GM19239 (cell line): ENCODE measurements at regions not wholly inside any gene's neighbourhood (a gene's known extent, or its start where the extent isn't known, plus 50 kb on each side); places are given as distances from the start of the nearest gene placed in this dataset.

Source experiments
- DNase-seq: peaks from one replicate; pipeline ENCODE4 v3.0.0; 2011; ENCODE audit warnings: low spot score; ENCODE audit not compliant: insufficient read length
- FAIRE-seq: peaks from 2 replicates; lab custom pipeline; 2011; peaks lifted over from hg19 to GRCh38; lab: Jason Lieb, UNC

DNA sequence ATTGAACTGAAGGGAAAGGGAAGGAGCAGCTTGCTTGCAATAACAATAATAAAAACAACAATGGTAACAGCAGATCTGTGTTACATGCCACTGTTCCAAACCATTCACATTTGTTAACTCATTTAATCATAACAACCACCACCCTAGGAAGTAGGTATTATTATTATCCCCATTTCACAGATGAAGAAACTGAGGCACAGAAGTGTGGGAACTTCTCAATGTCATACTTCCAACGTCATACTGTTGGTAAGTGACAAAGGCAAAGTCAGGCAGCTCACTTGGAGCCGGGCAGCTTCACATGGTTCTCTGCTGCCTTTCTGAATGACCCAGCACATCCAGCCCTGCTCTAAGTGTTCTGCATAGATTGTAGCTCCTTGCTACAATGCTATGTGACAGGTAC lies 72.6 kb downstream of the FOXD1 start:
- FAIRE-seq: no peak

DNA sequence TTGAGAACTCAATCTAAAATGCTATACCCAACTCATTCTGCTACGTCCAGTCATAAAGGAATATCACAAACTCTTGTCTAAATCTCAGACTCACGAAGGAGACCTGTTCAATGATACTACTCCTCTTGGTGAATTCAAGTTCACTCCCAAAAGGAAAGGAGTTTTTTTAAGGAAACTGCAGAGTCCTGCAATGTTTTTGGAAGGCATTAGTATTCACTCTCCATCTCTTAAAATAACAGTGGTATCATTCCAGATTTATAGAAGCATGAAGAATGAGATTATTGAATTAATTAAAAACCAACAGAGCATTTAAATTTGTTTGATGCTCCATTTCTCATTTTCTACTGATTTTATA lies 73.4 kb downstream of the FOXD1 start:
- no peak for DNase-seq
- no peak for FAIRE-seq

More for the DNA sequence above, 72.6 kb downstream of the FOXD1 start:
- no peak for DNase-seq

DNA sequence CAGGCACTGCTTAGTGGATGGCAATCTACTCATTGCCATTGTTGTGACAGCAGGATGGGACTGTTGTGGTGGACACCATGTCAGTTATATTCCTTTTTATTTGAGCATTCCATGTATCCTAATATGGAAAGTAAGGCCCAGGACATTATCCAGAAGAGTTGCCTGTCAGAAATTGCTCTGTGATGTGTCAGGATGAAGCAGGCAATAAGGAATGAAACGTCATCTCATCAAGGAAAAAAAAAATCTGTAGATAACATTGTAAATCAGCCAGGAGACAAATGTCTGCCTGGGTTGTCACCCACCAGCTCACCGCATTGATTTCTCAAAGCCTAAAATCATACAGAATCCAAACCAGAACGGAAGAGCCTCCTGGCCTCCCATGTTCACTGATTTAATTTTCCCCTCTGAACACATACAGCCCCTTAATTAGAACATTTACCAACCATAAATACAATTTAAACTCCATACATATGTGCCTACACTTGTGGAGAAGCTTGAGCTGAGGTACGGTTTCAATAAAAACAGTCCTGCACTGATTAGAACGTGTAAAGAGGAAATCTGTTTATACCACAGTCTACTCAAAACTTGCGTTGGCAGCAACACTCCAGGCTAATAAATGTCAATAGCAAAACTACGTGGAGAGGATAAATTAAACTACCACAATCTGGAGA lies 73.9 kb downstream of the FOXD1 start:
- FAIRE-seq (no peak), DNase-seq (no peak)

DNA sequence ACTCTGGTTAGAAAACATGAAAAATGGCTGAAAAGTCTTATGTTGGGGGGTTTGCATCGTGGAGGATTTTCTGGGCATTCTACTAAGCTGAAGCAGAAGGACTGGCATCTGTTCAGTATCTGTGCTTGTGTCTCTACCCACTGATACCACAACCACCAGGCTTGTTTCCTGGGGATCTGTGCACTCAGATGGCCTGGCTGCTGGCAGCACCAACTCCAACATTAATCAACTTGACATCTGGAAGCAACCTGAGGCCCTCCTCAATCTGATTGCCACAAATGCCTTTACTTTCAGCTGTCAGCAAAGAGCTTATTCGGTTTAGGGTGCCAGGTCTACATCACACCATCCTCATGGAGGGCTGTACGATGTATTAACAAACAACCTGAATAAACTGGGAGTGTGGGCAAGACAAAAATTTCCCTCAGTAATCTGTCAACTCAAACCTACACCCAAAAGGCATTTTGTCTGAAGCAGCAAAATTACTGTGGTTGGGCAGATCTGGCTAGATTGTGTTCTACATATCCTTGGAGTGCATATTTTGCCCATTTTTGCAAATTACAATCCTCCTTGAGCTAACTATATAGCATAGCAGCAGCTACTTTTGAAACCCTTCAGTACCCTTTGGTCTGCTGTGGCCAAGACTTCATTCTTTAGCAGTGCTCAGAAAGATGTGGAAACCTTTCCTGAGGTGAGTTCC lies 74.6 kb downstream of the FOXD1 start:
- DNase-seq (no peak), FAIRE-seq (no peak)

DNA sequence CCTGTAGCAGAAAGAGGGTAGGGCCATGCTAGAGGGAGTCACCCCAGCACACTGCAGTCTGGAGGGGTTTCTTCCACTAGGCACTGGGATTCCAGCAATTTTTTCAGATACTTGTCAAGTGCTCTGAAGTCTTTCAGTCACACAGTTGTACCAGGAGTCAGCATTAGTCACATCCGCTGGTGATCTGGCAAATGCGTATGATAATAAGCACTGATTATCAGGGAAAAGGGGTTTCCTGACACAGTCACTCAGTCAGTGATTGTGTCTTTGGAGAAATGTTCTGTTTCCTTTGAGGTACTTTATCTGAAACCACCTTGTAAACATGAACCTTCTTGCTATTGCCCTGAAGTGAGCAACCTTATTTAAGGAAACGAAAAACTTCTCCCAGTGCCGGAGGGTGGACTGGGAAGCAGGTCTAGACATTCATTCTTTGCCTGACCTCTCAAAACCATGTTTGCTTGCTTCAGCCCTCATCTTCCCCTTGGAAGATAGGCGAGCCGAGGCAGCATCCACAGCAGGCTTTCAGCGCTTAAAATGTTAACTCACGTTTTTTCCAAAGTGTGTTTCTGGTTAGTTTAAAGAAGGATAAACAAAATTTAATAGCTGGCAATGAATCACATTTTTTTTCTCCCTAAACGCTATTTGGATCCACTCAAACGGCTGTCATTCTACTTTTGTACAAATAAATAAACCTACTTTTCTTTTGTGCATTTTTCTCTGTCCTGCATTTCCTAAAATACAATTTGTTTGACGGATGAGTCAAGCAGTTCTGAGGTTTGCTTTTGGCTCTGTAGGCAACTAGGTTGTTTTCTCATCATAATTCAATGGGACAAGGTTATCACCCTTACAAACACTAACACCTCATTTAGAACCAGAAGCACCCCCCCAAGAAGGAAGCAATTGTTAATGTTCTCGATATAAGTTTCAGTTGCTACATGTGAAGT lies 77.7 kb downstream of the FOXD1 start:
- FAIRE-seq (no peak), DNase-seq (no peak)

DNA sequence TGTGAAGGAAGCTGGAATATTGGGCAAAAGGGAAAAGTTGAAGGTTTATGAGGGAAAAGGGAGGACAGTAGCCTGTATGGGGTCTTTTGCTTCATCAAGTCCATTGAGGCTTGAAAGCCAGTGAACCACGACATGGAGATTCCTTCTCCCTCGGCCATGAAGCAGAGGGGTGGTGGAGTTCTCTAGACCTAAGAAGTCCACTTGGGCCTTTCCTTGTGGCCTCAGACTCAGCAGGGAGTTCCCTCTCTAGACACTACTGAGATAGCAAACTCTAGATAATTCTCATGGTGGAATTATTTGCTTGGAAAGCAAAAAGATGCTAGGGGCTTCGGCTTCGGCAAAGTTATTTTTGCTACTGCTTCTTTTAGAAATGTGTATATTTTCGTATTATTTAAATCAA lies 78.5 kb downstream of the FOXD1 start:
- DNase-seq (no peak), FAIRE-seq (no peak)

DNA sequence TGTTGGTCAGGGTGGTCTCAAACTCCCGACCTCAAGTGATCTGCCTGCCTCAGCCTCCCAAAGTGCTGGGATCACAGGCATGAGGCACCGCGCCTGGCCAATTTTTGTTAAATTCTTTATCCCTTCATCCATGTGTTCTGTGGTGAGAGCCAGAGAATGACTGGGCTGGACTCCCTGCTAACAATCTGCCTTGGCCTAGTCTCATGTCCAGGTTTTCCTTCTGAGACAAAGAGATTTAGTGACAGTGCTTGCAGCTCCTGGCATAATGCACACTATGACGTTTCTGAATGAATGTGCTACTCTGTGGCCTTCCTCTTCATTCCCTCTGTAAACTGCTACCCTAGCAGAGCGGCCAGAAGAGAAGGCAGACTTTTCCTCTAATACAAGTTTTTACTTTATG lies 79.3 kb downstream of the FOXD1 start:
- DNase-seq: no peak
- no peak for FAIRE-seq

DNA sequence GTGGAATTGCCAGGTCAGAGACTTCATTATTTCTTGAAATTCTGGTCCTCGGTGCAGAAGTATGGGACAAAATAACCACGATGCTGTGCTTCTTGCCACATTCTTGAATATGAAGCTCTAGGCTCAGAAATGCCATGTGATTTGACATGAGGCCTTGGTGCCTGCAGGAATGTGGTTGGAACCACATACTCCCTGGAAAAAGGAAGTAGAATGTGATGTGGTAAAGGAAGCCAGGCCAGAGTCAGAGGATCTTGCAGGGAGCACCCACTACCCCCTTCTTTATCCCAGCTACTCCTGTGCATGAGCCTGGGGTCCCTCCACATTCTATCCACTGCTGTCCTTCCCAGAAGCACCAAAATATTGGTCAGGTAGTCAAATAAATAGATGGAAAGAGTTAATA lies 80.9 kb downstream of the FOXD1 start:
- FAIRE-seq (no peak), DNase-seq (no peak)

DNA sequence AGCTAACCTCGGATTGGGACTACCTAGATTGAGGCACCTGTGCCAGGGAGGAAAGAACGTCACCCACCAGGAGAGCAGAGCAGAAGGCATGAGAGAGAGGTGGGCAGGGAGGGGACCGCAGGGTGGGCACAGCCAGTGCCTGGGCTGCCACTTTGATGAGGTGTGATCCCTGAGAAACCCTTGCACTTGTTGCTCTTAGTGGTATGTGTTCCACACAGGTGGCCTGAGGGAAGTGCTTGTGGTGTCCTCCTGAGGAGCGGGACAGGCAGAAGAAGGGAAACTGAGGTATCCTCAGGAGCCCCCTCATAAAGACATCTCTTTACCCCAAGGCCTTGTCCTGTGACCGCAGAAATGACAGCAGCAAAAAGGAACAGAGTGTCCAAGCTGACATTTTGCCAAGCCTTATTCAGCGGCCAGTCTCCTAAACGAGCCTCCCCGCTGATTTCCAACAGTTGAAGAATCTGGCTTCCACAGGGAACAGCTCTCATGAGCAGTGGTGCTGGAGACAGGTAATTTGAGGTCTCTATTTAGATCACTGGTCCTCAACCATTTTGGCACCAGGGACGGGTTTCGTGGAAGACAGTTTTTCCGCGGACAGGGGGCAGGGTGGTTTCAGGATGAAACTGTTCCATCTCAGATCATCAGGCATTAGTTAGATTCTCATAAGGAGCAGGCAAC lies 82.4 kb downstream of the FOXD1 start:
- DNase-seq (no peak), FAIRE-seq (no peak)

DNA sequence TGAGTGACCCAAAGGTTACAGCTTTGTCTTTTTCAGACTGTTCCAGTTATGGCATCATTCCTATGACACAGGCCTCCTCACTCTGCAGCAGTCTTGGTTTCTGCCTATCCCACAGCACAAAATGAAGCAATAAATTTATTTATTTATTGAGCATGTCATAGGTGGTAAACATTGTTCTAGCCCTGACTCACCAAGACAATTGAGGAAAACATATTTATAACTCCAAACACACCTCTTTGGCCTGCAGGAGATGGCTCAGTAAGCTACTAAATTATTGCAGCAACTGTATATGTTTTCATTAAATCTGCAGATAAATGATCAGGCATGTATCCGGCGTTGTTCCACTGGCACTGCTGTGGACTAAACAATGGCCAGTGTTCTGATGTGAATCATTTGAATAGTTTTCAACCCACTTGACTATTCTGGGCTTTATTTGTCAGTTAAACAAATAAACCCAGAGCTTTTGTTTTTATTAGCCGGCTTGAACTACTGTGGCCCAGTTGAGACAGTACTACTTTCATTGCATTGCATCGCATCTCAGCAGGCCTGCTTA lies 83.2 kb downstream of the FOXD1 start:
- no peak for FAIRE-seq
- DNase-seq: no peak

DNA sequence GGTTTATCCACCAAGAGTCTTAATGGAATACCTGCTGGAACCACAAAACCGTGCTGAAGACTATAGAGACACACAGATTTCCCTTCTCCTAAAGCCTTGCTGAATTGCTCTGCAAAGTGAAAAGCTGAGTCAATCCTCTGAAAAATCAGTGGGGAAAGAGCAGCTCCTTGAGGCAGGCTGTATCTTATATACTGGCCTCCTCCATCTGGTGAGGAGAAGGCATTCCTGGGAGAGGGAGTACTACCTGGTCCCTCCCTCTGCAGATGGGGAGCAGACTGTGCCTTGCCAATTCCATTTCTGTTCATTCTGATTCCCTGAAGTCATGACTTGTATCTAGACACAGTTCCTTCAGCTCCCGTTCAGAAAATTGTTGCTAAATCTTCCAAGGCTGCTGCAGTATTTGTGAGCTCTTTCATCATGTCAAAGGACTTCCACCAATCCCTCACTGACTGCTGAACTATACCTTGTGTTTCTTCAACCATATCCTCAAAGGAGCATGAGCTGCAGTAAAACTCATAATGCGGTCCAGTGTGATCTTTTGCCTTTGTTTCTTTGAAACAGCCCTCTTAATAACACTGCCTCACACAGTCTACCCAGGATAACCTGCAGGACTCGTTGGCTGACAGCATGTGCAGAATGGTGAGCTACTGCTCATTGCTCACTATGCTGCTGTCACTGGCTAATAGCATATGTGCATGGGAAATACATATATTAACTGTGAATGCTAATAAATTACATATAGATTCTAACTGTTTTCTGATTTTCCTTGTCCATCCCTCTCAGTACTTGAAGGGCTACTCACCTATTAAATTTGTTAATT lies 84.5 kb downstream of the FOXD1 start:
- DNase-seq (no peak), FAIRE-seq (no peak)

DNA sequence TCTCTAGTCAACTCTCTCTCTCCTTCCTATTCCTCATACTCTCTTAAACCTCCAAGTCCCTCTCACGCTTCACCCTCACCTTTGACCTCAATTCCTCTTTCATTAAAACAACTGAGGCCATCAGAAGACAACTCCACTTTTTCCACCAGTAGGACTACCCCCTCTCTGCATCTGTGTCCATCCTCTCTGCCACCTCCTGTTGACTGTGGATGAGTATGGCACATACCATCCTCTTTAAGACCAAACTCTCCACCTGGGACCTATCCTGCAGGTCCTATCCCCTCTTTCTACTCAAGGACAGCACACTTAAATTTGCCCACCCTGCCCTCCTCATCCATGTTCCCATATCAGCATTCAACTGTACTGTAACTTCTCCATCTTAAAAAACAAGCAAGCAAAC lies 89.2 kb downstream of the FOXD1 start:
- FAIRE-seq (no peak), DNase-seq (no peak)

DNA sequence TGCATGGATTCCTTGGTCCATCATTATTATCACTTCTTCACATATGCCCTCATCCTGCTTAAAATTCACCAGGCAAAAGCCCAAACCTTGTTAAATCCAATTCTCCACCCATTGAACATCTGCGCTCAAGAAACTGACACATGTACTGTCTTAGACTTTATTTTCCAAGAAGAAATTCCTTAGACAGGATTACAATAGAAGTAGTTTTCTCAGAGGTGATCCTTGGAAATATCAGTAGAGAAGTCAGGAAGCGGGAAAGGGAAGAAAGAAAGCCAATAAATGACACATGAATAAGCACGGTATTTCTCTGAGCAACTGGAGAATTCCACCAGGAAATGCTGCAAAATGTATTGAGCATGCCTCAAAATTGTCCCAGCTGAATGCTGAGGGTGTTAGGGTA lies 90.2 kb downstream of the FOXD1 start:
- DNase-seq (no peak), FAIRE-seq (no peak)

DNA sequence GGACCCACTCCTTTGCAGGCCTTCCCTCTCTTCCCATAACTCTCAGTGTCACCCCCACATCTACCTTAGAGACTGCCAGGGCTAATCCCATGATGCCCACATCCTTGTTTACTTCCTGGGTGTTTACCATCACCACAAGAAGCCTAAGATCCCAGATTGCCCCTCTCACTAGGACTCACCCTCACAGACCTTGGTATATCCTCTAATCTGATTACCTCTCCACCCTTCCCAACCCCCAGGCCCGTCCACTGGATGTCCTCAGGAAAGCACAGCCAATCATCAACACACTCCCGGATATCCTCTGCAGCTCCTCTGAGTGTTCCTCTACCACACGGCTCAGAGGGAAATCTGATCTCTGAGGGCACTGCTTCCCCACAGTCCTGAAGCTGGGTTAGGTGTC lies 91.0 kb downstream of the FOXD1 start:
- DNase-seq (no peak), FAIRE-seq (no peak)

DNA sequence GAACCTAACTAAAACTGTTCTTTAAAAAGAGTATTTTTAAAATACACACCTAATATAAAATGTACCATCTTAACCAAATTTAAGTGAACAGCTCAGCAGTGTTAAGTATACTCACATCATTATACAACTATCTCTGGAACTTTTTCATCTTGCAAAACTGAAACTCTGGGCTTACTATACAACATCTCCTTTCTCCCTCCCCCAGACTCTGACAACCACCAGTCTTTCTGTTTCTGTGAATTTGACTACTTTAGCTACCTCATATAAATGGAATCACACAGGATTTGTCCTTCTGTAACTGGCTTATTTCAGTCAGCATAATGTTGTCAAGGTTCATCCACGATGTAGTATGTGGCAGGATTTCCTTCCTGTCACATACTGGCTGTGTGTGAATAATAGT lies 93.5 kb downstream of the FOXD1 start:
- DNase-seq (no peak), FAIRE-seq (no peak)

DNA sequence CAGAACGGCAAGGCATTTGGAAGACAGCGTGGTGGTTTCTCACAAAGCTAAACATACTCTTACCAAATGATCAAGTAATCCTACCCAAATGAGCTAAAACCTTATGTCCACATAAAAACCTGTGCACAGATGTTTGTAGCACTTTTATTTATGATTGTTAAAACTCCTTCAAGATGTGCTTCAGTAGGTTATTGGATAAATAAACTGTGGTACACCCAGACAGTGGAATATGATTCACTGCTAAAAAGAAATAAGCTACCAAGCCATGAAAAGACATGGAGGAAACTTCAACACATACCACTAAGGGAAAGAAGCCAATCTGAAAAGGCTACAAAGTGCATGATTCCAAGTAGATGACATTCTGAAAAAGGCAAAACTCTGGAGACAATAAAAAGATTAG lies 94.2 kb downstream of the FOXD1 start:
- FAIRE-seq: no peak
- DNase-seq: no peak

DNA sequence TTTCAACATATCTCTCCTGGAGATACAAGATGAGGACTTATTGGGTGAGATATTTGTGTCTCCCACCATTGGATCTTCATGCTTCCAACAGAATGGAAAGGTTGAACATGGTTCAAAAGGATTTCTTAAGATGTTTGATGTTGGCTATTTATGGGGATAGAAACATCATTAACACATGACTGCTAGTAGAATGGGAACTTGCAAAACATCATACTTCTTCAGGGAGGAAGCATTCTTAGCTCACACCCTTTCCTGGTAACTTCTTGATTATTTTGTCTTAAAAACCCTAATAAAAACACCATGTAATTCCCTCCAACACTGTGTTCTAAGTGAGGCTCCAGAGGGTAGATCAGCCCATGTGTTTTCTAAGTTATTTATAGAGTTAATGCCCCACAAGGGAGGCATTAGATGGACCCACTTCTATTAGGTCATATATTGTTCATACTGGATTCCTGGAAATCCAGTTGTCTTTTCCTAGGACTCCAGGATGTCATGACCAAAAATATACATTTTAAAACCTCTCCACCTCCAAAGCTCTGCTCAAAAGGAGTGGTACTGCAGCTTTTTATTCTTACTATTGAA lies 95.8 kb downstream of the FOXD1 start:
- no peak for DNase-seq
- FAIRE-seq: no peak

DNA sequence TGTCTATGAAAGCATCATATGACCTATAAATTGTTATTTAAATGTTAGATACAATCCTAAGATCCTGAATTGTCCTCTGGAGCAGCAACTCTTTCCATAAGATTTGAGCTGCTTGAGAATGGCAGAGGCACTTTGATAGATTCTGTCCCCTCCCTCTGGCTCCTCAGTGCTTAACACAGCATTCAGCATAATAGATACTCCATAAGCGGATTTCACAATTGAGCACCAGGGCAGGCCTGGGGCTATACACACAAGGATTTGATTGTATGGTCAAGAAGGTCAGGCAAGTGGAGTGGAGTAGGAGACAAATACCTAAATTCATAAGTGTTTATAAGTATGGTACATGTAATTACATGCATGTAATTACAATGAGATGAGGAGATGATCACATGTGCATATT lies 96.3 kb downstream of the FOXD1 start:
- DNase-seq: no peak
- FAIRE-seq: no peak

DNA sequence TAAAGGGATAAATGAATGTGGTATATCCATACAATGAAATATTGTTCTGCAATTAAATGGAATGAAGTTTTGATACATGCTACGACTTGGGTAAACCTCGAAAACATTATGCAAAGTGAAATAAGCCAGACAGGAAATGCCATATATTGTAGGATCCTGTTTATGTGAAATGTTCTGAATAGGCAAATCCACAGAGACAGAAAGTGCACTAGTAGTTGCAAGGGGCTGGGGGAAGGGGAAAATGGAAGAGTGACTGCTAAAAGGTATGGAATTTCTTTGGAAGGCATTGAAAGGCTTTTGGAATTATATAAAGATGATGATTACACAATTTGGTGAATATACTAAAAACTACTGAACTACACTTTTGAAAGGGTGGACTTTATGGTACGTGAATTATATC lies 97.0 kb downstream of the FOXD1 start:
- FAIRE-seq (no peak), DNase-seq (no peak)
